GM21390 (cell line): ENCODE measurements at regions not wholly inside any gene's neighbourhood (a gene's known extent, or its start where the extent isn't known, plus 50 kb on each side); places are given as distances from the start of the nearest gene placed in this dataset.
A peak's percentile ranks its signal among the peaks of the same experiment; 100 is the strongest.
"Not testable (repeated sequence)": the region's sequence is repeated elsewhere in the genome, so short reads cannot be mapped to it uniquely, and the experiment has no call there.

ENCODE experiments used
- ATAC-seq: cut with Tn5 transposase; IDR thresholded peaks from one replicate; pipeline ENCODE4 v1.9.1; 2021; ENCODE audit not compliant: unreplicated experiment

- no peak for ATAC-seq
These were observed 93.4 kb upstream of the WSB1 start for GRCh38 chr17:27200476-27200875.

DNA sequence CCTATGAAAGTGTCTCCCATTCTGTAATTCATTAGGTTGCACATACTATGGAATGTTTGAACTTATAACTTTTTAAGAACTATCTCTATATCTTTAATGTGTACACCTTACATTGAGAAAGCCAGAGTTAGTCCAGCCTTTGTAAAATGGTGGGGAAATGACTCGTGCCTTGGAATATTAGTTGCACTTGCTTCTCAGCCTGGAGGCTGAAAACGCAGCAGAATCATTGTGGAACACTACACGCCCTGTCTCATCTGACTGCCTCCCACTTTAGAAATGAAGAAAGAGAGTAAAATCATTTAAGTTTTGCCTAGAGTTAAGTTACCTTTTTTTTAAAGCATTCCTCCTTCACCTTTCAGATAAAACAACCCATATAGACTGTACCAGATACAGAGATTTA, 90.7 kb upstream of the WSB1 start:
- ATAC-seq, result no peak

DNA sequence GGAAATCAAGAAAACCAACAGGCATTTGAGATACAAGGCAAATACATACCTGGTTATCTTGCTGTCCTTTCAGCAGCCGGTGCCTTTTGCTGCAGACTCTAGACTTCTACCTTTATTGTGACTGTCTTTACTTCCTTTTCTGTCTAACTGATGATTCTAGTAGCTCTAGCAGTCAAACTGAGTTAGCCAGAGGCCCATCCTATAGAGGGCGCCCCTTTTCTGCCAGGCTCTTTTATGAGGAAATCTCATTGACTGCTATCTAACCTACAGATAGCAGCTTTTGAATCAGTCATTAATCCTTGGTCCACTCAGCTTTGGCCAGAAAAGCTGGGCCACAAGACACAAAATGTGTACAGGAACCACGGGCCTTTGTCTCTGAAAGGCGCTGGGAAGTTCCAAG, 87.5 kb upstream of the WSB1 start:
- ATAC-seq, result no peak

GRCh38 chr17:27207073-27207513, 86.8 kb upstream of the WSB1 start:
- ATAC-seq, result no peak

GRCh38 chr17:27208370-27208769, 85.5 kb upstream of the WSB1 start:
- not testable (repeated sequence) for ATAC-seq

DNA sequence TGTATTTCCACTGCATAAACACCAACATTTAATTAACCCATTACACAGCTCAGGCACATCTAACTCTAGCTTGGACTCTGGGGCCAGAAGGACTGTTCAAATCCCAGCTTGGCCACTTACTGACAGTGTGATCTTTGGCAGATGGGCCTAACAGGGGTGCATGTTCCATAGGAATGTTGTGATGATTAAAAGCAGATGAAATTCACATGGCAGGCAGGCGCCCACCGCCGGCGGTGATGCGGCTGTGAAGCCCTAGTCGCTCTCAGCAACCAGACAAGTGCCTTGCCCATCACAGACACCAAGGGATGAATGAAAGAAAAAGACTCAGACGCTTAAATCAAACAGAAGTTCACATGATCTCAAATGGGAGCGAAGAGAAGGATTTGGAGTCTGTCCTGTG, 84.6 kb upstream of the WSB1 start:
- no peak for ATAC-seq

DNA sequence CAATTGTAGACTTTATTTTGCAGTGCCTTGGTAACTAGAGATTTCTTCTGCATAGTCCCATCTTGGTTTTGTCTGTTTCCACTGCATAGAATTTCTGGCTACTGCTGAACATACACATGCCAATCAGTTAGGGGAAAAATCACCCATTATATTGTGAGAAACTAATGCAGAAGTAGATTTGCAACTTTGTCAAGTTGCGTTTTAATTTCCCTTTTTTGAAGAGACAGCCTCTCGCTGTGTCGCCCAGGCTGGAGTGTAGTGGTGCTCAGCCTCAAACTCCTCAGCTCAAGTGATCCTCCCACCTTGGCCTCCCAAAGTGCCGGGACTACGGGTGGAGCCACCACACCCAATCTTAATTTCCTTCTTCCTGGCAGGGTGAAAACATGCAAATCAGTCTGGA, 83.1 kb upstream of the WSB1 start:
- not testable (repeated sequence) for ATAC-seq

DNA sequence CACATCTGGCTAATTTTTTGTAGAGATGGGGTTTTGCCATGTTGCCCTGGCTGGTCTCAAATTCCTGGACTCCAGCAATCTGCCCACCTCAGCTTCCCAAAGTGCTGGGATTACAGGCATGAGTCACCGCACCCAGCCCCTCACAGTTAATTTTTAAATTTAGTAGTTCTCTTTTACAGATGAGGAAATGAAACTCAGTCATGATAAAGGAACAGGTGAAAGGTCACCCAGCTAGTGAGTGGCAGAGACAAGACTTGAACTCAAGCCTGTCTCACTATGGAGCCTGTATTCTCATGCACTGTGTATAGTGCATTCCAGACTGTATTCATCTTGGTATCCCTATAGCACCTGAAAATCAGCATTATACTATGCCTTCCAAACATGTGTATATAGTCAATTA, 77.1 kb upstream of the WSB1 start:
- ATAC-seq, result peak; percentile 30

DNA sequence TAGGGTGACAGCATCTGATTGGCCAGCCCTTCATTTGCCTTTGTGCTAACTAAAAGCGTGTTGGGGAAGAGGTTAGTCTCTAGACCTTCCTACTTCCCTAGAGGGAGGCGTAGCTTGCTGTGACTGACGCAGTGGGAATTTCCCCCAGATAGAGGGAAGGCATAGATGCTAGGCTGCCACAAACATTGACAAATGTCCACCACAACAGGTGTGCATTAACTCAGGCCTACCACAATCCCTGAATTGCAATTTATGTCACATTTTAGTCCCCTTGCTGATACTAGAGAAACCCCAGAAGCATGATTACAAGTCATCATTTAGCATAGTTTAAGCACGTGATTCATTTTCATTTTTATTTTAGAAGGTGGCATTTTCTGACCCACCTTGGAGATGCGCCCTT, 76.3 kb upstream of the WSB1 start:
- ATAC-seq, result peak; percentile 50

DNA sequence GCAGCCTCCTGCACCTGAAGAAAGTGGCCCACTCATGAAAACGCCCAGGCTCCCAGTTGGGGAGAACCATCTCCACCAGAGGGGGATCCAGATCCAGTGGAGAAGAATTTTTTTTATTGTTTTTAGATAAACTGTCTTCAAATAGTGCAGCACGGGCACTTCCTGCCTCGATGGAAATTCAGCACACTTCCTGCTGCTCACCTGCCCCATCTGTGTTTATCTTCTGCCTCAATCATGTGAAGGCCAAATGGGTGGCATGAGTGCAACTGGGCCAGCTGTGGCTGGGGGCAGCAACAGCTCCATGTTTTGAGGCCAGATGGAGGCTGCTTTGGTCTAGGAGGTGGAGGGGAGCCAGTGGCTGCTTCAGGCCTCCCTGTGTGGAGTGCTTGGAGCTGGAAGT, 75.9 kb upstream of the WSB1 start:
- ATAC-seq, result no peak

DNA sequence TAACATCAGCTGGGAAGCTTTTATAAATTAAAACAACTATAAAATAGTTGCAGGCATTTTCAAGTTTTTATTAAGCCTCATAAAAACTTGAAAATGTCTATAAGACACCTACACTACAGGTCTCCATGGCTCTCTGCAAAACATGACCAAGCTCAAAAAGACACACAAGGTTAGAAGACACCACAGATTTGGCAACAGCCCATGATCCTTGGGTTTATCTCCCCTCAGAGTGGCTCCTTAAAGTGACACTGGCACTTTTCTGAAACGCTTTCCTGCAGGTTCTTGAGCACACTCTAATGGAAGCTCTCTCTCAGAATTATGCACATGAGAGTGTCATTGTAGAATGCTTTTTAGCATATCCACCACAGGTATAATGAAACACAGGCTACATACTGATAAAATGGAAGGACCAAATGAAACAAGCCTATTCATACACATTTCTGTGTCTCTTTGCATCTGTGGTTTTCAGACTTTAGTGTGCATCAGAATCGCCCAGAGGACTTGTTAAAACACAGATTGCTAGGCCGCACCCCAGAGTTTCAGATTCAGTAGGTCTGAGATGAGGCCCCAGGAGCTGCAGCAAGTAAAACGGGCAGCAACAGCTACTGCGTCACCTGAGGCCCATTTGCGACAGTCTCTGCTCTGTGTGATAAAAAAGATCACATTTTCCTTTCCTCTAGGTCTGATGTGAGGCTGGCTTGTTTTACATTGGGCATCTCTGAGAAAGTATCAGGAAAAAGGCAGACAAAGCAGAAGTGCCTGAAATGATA, 75.0 kb upstream of the WSB1 start:
- peak; percentile 90 for ATAC-seq

- no peak for ATAC-seq
These were observed 71.4 kb upstream of the WSB1 start for GRCh38 chr17:27222515-27222914.

GRCh38 chr17:27224526-27225315, 69.2 kb upstream of the WSB1 start:
- ATAC-seq, result no peak

DNA sequence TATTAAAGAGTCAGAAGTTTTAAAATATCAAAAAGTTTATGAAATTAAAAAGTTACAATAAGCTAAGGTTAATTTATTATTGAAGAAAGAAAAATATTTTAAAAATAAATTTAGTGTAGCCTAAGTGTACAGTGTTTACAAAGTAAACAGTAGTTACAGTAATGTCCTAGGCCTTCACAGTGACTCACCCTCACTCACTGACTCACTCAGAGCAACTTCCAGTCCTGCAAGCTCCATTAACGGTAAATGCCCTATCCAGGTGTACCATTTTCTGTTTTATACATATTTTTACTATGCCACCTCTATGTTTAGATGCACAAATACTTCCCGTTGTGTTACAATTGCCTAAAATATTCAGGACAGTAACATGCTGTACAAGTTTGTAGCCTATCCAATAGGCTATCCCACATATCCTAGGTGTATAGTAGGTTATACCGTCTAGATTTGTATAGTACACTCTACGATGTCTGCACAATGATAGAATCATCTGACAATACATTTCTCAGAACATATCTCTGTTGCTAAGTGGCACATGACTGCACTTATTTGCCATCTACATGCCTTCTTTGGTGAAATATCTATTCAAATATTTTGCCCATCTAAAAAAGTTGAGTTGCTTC, 67.2 kb upstream of the WSB1 start:
- no peak for ATAC-seq

DNA sequence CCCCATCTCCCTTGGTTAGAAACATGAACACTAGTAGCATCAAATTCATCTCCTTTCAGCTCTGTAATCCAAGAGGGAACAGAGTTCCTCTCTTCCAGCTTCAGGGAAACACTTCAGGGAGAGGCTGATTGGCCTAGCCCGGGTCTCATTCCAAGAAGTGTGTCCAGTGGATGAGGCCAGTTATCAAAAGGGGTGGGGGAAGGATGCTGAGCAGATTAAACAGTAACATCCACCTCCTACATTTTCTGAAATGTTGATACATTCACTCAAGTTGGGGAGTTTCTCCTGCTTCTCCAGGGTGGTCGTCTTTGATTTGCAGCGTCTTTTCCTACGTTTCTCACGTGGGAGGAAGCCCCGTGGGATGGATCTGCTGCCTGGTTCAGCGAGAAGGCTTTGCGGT, 62.9 kb upstream of the WSB1 start:
- no peak for ATAC-seq

- ATAC-seq, result no peak
These were observed 61.6 kb upstream of the WSB1 start for GRCh38 chr17:27232328-27232727.

- no peak for ATAC-seq
These were observed 60.9 kb upstream of the WSB1 start for GRCh38 chr17:27233059-27233458.

- ATAC-seq, result no peak
These were observed 60.1 kb upstream of the WSB1 start for GRCh38 chr17:27233776-27234175.

DNA sequence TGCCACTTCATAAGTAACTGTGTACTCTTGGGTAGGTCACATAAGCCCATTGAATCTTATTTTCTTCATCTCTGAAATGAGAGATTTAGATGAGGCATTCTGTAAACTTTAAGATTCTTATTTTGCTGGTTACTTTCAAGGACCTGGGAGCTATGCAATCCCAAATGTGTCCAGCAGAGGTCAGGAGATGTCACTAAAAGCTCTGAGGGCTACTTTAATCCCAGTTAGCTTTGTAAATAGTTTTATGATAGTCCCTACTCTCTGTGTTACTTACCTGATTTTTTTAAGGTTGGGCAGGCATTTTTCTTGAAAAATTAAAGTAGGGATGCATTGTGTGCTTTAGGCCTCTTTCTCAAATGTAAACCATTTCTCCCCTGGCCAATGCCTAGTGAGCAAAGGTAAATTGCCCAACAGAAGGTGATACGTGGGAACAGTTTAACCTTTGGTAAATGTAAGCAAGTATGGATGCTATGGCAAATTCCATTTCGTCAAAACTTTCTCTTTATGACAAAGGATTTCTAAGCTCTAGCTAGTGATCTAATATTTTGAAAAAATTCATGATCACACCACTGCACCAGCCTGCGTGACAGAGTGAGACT, 57.1 kb upstream of the WSB1 start:
- no peak for ATAC-seq

- ATAC-seq, result no peak
These were observed 56.0 kb upstream of the WSB1 start for GRCh38 chr17:27237890-27238289.

GRCh38 chr17:27239046-27239445, 54.9 kb upstream of the WSB1 start:
- peak; percentile 55 for ATAC-seq

DNA sequence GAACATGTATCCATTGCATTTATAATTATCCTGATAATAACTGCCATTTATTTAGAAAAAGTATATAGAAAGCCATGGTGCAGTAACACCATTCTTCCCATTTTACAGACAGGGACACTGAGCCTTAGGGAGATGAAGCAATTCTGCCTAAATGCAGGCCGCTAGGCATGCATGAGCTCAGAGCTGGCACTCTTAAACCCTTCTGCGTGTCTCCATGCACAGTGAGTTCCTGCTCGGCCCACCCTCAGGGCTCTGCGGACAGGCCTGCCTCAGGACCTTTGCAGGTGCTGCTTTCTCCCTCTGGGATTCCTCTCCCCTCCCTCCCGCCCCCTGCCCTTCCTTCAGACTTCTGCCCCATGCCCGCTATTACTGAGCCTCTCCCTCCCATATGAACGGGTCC, 54.3 kb upstream of the WSB1 start:
- no peak for ATAC-seq
